Mesothelial cell of epicardium (in vitro differentiated cells): ENCODE measurements at regions not wholly inside any gene's neighbourhood (a gene's known extent, or its start where the extent isn't known, plus 50 kb on each side); places are given as distances from the start of the nearest gene placed in this dataset.

Source experiments
- DNase-seq, 2 experiments: peaks; one replicate each; pipeline ENCODE4 v3.0.0; 2021; ENCODE audit warnings: low spot score in 2 of 2; ENCODE audit not compliant: unreplicated experiment in 2 of 2
- H3K27ac Mint-ChIP-seq: 2 replicates; pipeline ENCODE4 v1.8.0; 2021; ENCODE audit warnings: mixed read lengths
- H3K27me3 Mint-ChIP-seq: 2 replicates; pipeline ENCODE4 v1.8.0; 2021; ENCODE audit warnings: low read depth, mixed read lengths
- H3K36me3 Mint-ChIP-seq: 2 replicates; pipeline ENCODE4 v1.8.0; 2021; ENCODE audit warnings: mixed read lengths
- H3K4me1 Mint-ChIP-seq: 2 replicates; pipeline ENCODE4 v1.8.0; 2021; ENCODE audit warnings: mixed read lengths
- H3K4me3 Mint-ChIP-seq: 2 replicates; pipeline ENCODE4 v1.8.0; 2021; ENCODE audit warnings: mild to moderate bottlenecking, moderate library complexity, mixed read lengths
- H3K9me3 Mint-ChIP-seq: 2 replicates; pipeline ENCODE4 v1.8.0; 2021; ENCODE audit warnings: mixed read lengths
- CTCF ChIP-seq: fragments of 200-600 bp; sonication (generic); IDR thresholded peaks from one replicate; pipeline ENCODE4 v1.5.0; 2021; ENCODE audit warnings: antibody characterized with exemption; ENCODE audit not compliant: unreplicated experiment

- no peak overlapping the region for H3K4me3 Mint-ChIP-seq
- H3K9me3 Mint-ChIP-seq, result peaks cover 78% of the 10 kb centered on the region
- TF ChIP-seq CTCF, result no peak
- H3K36me3 Mint-ChIP-seq, result no peaks in the 10 kb centered on the region
- no peak for DNase-seq
- H3K27ac Mint-ChIP-seq, result no peak overlapping the region
- no peaks in the 10 kb centered on the region for H3K27me3 Mint-ChIP-seq
- H3K4me1 Mint-ChIP-seq, result no peaks in the 10 kb centered on the region
Measured at GRCh38 chr14:25358330-25358729, 308.4 kb upstream of the STXBP6 start.

- DNase-seq, result no peak
- no peak for TF ChIP-seq CTCF
- Mint-ChIP-seq H3K9me3 (peaks cover 75% of the 10 kb centered on the region), H3K27ac (no peak overlapping the region), H3K4me1 (no peaks in the 10 kb centered on the region), H3K27me3 (no peaks in the 10 kb centered on the region), H3K36me3 (no peaks in the 10 kb centered on the region), H3K4me3 (no peak overlapping the region)
Measured at GRCh38 chr14:25351269-25351668, 301.3 kb upstream of the STXBP6 start.

GRCh38 chr14:25350802-25351201, 300.9 kb upstream of the STXBP6 start:
- TF ChIP-seq CTCF, result no peak
- DNase-seq, result no peak
- H3K27me3 Mint-ChIP-seq, result no peaks in the 10 kb centered on the region
- no peak overlapping the region for H3K4me3 Mint-ChIP-seq
- no peak overlapping the region for H3K27ac Mint-ChIP-seq
- H3K4me1 Mint-ChIP-seq, result no peaks in the 10 kb centered on the region
- H3K9me3 Mint-ChIP-seq, result peaks cover 76% of the 10 kb centered on the region
- no peaks in the 10 kb centered on the region for H3K36me3 Mint-ChIP-seq

- Mint-ChIP-seq H3K9me3 (peaks cover 75% of the 10 kb centered on the region), H3K27me3 (no peaks in the 10 kb centered on the region), H3K36me3 (no peaks in the 10 kb centered on the region), H3K4me3 (no peak overlapping the region), H3K27ac (no peak overlapping the region), H3K4me1 (no peaks in the 10 kb centered on the region)
- TF ChIP-seq CTCF, result no peak
- DNase-seq, result no peak
Measured at GRCh38 chr14:25350021-25350420, 300.1 kb upstream of the STXBP6 start.

- no peaks in the 10 kb centered on the region for H3K4me1 Mint-ChIP-seq
- H3K27me3 Mint-ChIP-seq, result no peaks in the 10 kb centered on the region
- DNase-seq, result no peak
- H3K27ac Mint-ChIP-seq, result no peak overlapping the region
- no peak for TF ChIP-seq CTCF
- peaks cover 75% of the 10 kb centered on the region for H3K9me3 Mint-ChIP-seq
- no peaks in the 10 kb centered on the region for H3K36me3 Mint-ChIP-seq
- no peak overlapping the region for H3K4me3 Mint-ChIP-seq
Measured at GRCh38 chr14:25349269-25349668, 299.3 kb upstream of the STXBP6 start.

GRCh38 chr14:25340882-25341281, 290.9 kb upstream of the STXBP6 start:
- H3K4me1 Mint-ChIP-seq, result no peaks in the 10 kb centered on the region
- H3K4me3 Mint-ChIP-seq, result no peak overlapping the region
- H3K36me3 Mint-ChIP-seq, result no peaks in the 10 kb centered on the region
- TF ChIP-seq CTCF, result no peak
- DNase-seq, result no peak
- no peak overlapping the region for H3K27ac Mint-ChIP-seq
- H3K27me3 Mint-ChIP-seq, result no peaks in the 10 kb centered on the region
- H3K9me3 Mint-ChIP-seq, result peaks cover 72% of the 10 kb centered on the region
